CD4-positive, alpha-beta T cell treated with Interleukin-15 for 4 hours (primary cell): ENCODE measurements at regions not wholly inside any gene's neighbourhood (a gene's known extent, or its start where the extent isn't known, plus 50 kb on each side); places are given as distances from the start of the nearest gene placed in this dataset.

Source experiments
- DNase-seq: peaks from one replicate; pipeline ENCODE4 v3.0.0-alpha.2; 2020; ENCODE audit warnings: low spot score

DNA sequence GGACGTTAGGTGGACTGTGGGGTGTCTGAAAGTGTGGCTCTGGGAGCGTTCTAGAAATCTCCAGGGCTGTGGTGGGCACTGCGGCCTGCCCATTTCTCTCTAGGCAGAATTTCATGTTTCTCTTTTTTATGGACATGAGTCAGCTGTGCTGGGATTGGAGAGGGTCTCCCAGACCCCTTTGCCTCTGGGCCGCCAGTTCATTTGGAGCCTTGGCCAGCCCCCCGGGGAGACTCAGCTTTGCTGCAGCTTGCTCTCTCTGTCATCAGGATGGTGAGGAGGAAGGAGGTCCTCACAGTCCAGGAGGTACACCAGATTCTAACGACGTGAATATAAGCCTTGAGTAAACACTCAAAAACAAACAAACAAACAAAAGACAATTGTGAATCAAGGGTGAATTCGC, 149.6 kb upstream of the RGMA start:
- DNase-seq = no peak

DNA sequence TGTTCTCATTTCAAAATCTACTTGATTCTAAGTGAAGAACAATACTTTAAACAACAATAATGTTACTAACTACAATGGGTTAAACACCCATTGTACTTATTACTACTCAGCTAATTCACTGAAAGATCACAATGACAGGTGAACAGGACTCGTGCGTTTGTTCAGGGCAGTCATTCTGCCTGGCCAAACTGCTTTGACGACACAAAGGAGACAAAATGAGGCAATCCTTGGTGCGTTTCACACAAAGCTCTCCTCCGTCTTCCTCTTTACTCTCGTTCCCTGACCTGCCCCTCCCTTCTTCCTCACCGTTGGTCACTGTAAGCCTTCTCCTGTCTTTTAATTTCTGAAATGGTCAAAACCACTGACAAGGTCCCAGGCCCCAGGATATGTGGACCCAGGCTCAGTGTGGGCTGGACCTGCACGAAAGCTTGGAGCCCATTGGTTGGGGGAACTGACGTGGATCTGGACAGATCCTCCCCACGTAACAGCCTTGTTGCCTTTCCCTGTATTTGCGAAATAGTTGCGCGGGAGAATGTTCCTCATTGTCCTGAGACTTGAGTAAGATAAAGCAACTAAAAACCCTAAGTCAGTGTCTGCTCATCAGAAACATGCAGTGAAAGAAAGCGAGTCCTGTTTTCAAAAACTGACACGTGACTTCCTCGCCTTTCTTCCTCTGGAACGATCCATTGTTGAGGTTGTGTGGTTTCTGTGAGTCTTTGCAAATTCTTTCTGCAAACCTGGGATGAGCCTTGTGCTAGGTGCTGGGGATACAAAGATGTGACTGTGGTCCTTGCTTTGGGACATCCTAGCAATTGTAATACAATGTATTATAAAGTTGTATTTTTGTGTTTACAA, 147.1 kb upstream of the RGMA start:
- DNase-seq = no peak

DNA sequence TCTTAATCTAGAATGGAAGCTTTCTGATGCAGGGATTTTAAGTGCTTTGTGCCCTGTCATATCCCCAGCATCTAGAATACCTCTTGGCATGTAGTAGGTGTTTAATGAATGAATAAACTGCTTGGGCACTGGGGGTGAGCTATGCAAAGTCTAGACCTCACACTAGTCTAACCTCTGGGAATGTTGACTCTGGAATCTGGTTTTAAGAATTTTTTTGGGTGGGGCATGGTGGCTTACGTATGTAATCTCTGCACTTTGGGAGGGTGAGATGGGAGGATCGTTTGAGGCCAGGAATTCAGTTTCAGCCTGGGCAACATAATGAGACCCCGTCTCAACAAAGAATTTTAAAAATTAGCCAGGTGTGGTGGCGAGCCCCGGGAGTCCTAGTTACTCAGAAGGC, 146.3 kb upstream of the RGMA start:
- no peak for DNase-seq

DNA sequence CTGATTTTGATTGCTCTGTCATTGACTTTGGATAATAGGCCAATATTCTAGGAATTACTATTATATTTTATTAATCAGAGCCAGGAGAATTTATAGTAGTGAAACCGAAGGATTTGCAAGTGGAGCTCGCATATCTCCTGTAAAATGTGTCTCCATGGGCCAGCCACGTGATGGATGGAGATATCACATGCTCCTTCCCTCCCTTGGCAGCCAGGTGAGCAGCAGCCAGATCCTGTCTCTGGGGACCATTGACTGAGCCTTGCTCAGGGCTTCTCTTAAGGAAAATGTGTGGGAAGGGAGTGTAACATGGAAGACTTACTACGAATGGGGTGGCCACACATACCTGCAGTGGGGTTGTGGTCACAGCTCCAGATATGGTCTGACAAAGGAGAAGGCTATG, 144.7 kb upstream of the RGMA start:
- no peak for DNase-seq

DNA sequence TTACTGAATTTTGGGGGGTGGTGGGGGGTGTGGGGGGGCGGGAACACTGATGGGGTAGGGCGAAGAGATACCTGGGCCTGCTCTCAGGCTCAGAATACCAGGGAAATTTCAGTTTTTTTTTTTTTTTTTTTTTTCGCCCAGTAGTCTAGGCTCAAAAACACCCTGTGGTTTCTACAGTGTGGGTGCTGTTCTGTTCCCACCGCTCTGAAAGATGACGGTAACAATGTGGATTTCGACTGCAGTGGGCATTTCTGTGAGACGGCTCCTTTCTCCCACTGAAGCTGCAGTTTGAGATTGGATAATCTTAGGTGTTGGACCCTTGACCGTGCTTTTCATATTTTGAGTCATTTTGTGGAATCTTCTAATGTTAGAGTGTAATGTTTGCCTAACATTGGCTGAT, 143.8 kb upstream of the RGMA start:
- no peak for DNase-seq

DNA sequence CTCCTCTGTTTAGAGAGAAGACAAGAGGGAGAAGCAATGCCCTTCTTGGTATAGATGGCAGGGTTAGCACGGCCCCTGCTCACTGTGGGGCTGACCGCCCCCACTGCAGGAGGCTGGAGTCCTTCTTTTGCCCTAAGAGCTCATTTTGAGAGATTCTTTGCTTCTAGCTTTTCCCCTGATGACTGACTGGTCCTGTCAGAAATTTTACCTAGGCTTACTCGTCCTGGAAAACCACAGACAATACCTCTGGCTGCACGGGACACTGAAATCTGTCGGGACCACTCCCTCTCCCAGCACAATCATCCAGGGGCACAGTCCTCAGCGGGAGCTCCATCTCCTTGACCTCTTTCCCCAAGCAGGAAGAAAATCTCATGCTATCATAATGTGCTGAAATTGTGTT, 143.0 kb upstream of the RGMA start:
- no peak for DNase-seq

DNA sequence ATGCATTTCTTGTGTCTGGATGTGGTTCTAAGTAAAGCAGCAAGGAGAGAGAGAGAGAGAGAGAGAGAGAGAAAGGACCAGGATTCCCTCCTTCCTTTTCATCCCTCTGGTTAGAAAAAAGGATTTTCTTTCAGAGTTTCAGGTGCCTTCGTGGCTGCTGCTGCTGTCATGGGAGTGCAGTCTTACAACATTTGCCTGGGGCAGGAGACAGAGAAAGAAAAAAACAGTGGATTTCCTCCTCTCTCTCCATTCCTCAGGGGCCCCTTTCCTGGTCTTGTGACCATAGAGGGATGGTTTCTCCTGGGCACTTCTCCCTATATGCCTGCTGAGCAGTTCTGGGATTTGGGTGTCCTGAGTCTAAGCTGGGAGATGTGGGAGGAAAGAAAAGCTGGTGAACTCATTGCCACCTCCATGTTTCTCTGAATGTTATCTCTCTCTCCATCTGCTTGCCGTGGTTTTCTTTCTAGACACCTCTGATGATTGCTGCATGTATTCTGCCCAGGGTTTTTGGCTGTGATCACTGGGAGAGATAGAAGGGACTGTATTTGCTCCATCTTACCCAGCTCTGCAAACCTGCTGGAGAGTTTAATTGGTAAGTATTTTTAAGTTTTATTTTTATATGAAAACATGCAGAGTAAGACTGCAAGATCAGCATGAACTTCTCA, 142.4 kb upstream of the RGMA start:
- no peak for DNase-seq

DNA sequence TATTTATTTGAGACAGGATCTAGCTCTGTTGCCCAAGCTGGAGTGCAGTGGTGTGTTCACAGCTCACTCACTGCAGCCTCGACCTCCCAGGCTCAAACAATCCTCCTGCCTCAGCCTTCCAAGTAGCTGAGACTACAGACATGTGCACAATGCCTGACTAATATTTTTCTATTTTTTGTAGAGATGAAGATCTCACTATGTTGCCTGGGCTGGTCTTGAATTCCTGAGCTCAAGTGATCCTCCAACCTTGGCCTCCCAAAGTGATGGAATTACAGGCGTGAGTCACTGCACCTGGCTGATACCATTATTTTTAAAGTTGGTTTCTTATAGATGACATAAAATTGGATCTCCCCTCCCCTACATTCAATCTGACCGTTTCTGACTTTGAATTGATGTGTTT, 139.5 kb upstream of the RGMA start:
- DNase-seq = no peak

DNA sequence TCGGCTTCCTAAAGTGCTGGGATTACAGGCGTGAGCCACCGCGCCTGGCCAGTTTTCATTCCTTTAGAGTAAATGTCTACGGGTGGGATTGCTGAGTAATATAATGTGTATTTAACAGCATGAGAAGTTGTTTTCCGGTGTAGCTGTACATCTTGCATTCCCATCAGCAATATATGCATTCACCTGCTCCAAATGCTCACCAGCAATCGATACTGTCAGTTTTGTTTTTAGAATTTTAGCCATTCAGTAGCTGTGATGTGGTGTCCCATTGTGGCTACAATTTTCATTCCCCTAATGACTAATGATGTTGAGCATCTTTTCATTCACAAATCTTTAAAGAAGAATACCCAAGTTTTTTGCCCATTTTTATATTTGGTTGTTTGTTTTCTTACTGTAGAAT, 134.8 kb upstream of the RGMA start:
- no peak for DNase-seq

DNA sequence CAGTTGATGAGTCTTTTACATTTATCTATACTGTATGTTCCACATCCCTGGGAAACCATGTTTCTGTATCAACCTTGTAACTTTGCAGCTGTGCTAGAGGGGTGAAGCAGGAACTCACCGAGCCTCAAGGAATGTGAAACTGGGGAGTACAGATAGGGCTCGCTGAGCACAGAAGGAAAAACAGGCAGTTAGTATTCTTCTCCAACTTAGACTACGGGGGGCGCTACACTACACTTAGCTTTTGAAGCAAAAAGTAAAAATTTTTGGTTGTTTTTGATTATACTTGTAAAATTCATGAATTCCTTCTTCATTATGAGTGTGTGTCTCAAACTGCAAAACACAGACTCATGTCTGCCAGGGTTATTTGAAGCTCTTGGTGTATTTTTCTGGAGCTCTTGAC, 132.7 kb upstream of the RGMA start:
- DNase-seq = no peak

DNA sequence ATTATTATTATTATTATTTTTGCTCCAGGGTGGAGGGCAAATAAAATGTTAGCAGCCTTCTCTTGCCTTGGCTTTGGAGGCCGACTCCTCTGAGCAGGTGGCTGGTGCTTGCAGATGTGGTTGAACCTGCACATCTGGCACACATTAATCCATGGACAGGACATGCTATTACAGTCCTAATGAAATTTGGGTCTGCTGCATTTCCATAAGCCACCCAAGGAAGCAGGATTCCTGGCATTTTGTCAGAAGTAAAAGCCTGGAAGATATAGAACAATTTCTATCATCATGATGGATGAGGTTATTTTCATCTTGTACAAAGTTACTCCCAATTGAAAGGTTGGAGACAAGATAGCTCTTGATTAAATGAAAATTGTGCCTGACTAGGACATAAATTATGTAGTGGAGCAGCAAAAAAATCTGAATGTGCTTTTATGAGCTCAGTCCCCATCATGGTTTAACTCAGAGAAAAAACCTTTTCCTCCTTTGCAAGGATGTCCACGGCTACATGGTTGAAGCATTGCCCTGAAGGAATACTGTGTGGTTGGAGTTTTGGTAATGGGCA, 130.9 kb upstream of the RGMA start:
- no peak for DNase-seq

DNA sequence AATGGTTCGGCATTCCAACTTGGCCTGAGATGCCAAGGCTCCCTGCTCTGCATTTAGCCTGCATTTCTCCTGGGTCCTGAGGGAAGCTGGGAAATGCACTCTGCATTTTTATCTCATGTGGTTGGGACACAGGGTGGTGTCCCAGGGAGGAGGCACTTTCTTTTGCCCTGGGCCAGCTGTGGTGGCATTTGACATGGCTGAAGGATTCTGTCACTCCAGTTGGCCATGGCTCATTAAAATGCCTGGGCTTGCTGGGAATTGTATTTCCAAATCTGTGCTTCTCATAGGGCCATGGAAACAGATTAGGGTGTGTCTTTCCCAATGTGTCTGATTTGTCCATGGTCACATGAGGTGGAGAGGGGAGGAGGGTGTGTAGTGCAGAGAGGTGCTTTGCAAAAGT, 128.3 kb upstream of the RGMA start:
- DNase-seq = no peak

DNA sequence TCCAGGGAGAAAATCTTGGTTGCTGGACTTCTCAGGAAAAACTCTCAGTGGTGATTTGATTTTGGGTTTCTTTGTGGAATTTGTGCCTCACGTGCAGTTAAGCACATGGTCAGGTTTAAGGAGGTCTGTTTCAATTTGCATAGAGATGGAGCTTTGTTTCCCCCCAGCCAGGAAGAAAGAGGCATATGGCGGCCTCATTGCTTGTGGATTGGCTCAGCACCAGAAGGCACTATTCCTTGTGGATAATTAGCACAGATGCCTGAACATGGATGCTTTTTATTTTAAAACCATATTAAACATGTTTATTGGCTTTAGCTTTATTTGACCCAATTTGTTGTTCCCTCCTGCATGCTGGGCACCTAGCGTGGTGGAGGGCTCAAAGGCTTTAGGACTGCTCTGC, 125.1 kb upstream of the RGMA start:
- no peak for DNase-seq

DNA sequence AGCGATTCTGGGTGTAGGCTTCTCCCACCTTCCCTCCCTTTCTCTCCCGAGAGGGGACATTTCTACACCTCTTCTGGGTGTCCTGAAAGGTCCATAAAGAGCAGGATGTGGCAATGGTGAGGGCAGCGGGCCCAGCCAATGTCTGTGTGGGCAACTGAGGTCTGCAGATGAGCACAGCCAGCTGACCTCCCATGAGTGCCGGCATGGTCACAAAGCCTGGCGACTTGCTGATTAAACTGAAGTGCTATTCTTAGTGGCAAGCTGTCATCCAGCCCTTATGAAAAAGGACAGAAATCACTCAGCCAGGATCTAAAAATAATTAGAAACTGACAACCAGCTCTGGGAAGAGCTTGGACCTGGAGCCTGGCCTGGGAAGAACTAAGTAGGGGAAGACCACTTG, 124.3 kb upstream of the RGMA start:
- DNase-seq = no peak

DNA sequence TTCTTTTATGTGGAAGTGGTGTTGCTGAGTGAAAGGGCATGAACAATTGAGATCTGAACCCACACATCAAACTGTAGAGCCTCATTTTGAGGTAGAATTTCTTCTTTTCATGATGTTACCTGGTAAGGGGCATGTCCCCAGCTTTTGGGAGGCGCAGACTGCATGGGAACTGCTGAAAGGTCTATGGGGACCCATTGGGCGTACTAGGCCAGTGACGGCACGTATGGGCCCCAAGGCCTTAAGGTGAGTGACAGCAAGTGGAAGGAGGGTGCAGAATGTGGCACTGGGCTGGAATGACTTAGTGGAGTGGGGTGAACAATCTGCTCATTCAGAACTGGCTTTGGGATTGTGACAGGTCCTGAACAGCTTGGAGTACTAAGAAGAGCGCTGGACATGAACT, 123.6 kb upstream of the RGMA start:
- no peak for DNase-seq

DNA sequence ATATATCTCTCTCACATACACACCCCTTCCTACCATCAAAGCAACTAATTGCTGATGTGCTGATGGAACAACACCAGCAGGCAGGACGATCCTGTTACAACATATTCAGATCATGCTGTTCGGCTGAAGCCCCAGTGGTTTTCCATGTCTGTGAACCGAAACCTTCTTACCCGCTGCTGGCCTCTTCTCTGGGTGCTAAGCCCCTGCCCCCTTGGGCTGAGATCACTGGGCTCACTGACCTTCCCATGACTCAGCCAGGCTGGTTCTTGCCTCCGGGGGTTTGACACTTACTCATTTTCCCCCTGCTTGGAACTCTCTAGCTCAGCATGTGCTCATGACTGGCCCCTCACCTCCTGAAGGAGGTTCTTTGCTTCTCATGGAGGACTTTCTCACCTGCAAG, 122.0 kb upstream of the RGMA start:
- DNase-seq = no peak

DNA sequence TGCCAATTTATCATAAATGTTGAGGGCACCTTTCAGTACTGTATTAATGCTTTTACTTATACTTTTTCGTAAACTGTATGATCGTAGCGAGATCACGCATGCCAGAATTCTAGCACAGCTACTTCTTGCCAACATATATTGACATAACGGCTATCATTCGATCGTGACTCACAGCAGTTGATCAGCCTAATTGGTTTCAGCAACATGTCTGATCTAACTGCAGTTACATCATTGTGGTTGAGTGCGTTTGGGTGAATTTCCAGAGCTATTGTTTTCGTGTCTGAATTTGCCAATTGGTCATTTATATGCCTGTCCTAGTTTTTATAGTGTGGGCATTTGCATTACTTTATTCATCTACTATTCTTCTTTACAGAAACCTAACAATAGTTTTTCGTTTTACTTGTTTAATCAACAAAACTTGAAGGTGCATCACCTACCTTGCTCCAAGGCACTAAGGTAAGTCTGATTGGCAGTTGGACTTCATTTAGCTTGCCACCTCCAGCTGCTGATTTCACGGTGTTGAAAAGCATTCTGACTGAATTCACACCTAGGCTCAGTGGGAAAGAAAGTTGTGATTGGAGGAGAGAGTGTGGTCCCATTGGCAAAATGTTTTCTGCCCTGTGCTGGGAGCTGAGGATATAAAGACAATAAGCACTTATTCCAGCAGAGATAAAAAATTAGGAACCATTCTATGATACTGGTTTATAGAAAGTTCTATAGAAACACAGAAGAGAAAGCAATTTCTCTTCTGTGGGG, 120.9 kb upstream of the RGMA start:
- DNase-seq = no peak

DNA sequence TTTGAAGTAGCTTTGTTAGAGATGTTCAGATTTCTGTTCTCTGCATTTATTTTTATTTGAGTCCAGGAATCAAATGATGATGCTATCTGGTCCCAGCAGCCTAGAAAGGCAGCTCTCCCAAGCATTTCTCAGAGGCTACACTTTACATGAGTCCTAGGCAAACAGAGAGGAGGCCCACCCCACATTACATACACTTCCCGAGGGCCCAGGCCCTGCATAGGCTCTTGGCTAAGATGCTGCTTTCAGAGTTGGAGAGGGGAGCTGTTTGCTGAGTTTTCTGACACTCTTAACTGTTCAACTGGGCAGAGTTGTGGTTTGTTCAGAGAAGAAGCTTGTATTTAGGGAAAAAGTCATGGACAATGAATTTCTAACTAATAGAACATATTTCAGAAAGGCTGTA, 117.9 kb upstream of the RGMA start:
- DNase-seq = no peak

DNA sequence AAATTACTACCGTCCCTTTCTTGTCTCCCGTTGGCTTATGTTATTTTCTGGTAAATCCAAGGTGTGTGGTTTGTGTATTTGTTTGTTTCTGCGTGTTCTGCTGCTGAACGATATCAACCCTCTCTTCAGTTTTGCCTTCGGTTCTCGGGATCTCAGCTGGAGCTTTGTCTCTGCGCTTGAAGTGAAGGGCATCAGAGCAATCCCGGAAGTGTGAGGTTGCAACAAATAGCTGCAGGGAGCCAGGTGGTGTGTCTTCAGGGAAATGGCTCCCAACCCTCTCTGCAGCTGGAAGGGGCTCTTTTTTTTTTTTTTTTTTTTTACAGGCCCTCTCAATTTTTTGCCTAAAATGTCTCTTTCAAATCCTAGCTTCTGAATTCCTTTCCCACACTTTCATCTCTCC, 116.4 kb upstream of the RGMA start:
- DNase-seq = no peak

DNA sequence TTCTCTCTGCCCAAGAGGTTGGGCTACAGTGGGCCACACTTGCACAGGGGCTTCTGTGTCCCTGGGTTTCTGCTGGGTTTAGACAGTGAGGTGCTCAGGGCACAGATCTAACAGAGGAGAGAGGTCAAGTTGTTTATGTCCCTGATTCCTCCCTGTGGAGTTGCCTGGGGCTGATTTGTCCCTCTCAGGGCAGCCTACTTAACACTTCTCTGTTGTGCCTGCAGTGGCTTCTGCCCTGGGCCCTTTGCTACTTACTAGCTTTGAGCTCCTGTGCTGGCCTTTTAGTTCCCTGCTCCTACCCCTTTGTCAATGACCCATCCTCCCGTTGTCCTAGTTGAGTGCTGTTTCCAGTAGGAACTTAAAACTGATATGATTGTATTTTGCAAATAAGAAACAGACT, 114.0 kb upstream of the RGMA start:
- no peak for DNase-seq

DNA sequence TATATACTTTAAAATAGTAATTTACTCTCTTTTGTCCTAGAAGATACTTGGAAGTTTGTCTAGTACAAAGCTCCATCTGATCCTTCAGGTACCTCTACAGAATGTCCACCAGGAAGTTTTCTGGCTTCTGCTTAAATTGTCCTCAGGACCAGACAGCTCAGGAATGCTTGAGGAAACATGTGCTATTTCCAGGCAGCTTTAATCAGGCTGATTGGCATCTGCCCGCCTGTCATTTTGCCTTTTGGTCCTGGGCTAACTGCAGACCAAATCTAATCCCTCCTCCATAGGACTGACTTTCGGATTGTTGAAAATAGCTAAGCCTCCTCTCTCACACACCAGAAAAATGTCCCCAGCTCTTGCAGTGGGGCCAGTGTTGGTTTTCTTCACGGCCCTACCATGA, 113.4 kb upstream of the RGMA start:
- no peak for DNase-seq

DNA sequence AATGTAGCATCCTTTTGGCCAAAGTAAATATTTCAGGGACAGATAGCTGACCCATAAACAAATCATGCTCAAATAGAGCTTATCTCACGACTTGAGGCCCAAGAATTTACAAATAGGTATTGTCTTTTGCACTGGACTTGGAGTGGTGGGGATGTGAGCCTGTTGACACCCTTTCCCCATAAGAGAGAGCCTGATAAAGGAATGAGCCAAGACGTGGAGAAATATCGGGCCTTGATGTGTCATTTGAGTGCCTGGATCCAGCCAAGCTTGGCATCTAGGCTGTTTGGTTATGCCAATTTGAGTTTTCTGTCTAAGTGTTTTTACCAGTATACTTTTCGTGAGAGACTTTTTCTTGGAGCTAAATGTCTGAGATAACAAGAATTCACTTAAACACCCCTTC, 112.9 kb upstream of the RGMA start:
- no peak for DNase-seq

DNA sequence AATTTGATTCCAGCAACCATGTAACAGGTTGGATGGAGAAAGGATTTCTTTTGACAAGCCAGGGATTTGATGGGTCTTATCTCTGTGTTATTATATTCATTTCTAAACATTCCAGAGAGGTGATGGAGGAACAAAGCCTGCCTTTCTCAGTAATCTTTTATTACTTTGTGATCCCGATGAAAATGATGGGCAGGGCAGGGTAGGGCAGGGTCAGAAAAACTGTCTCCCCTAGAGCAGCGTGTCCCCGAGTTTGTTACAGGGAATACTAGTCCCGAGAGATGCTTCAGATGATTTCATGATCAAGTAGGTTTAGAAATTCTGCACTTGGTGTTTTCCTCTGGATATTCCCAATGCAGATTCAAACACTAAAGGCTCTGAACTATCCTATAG, 111.8 kb upstream of the RGMA start:
- DNase-seq = no peak
